ENCODE measurements at regions not wholly inside any gene's neighbourhood (a gene's known extent, or its start where the extent isn't known, plus 50 kb on each side); places are given as distances from the start of the nearest gene placed in this dataset.
A peak's percentile ranks its signal among the peaks of the same experiment; 100 is the strongest.

DNA sequence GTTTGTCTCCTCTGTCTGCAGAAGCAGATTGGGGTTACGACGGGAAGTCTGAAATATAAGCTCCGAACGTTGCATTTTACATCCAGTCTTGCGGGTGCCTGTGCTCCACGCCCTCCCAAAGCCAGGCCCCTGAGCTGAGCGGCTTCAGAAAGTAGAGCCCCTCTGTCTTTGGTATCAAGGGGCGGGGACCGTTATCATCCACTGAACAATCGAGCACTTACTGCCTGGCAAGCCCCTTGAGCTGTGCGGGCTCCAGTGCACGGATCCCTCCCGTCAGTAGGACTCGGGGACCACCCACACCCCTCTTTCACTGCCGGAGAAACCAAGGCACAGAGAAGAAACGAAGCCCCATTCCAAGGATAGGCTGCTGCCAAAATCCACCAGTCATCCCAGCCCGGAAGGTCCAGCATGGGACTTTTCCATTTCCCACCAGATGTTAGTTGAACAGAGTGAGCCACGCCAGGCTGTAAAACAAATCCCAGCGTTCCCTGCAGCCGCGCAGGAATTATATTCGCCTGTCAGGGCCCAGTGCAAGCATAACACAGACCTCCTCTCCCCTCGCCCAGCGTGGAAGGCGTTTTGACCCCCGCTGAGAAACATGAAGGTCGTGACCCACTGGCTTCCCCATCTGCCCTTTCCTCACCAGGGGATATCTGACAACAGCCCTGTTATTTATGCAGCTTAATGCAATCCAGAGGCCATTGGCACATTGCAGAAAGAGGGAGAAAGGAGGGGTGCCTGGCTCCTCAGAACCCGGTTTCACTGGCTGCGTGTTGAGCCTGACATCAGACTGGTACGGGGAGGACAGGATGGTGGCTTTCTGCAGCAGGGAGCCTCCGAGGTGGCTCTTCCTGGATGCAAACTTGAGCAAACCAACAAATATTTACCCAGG, 212.2 kb upstream of the FOXF1 start:
- Histone ChIP-seq H3K9me3 (ENCODE audit: control insufficient read depth, low read length) (no peaks in the 10 kb centered on the region), H3K27me3 (ENCODE audit: control insufficient read depth, insufficient read depth) (no peaks in the 10 kb centered on the region), H3K4me1 (ENCODE audit: control insufficient read depth, insufficient read depth, low read length) (peaks cover 3% of the 10 kb centered on the region), H3K27ac (ENCODE audit: low read length) (no peak overlapping the region), H3K4me3 (ENCODE audit: low read length) (no peak overlapping the region)
- WGBS: 15% methylated on average over 31 of the region's 31 CpGs
- ATAC-seq (no peak), DNase-seq (no peak)
- intact Hi-C loops (cut with DNase I): no loop called here

DNA sequence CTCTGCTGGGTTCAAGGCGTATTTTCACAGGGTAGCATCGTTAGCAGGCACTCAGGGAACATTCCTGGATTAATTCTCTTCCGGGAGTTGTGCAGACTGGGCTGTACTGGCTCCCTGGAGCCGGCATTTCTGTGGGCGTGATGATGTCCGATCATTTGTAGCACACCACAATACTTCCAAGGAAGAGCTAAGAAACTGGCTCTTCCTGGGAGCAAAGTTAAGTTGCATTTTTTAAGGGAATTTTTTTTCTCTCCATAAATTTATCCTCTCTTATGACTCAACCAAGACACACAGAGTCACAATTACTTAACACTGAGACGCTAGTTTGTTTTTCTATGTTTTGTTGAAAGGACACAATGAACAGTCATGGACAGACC, 211.6 kb upstream of the FOXF1 start:
- no peak for ATAC-seq
- Histone ChIP-seq H3K4me3 (ENCODE audit: low read length) (no peak overlapping the region), H3K27me3 (ENCODE audit: control insufficient read depth, insufficient read depth) (no peaks in the 10 kb centered on the region), H3K9me3 (ENCODE audit: control insufficient read depth, low read length) (no peaks in the 10 kb centered on the region), H3K27ac (ENCODE audit: low read length) (no peak overlapping the region), H3K4me1 (ENCODE audit: control insufficient read depth, insufficient read depth, low read length) (peaks cover 3% of the 10 kb centered on the region)
- intact Hi-C loops (cut with DNase I): no loop called here
- DNase-seq: no peak
- WGBS: 39% methylated on average over 7 of the region's 7 CpGs

GRCh38 chr16:86299882-86300610, 210.3 kb upstream of the FOXF1 start:
- no peak for ATAC-seq
- Histone ChIP-seq H3K27me3 (ENCODE audit: control insufficient read depth, insufficient read depth) (no peaks in the 10 kb centered on the region), H3K27ac (ENCODE audit: low read length) (no peak overlapping the region), H3K4me1 (ENCODE audit: control insufficient read depth, insufficient read depth, low read length) (peaks cover 3% of the 10 kb centered on the region), H3K4me3 (ENCODE audit: low read length) (no peak overlapping the region), H3K9me3 (ENCODE audit: control insufficient read depth, low read length) (no peaks in the 10 kb centered on the region)
- intact Hi-C loops (cut with DNase I): no loop called here
- 75% methylated on average over 18 of the region's 18 CpGs for WGBS
- DNase-seq: no peak

GRCh38 chr16:86300746-86301481, 209.4 kb upstream of the FOXF1 start:
- intact Hi-C loops (cut with DNase I): no loop called here
- H3K27ac ChIP-seq (ENCODE audit: low read length): no peak overlapping the region
- no peaks in the 10 kb centered on the region for H3K27me3 ChIP-seq (ENCODE audit: control insufficient read depth, insufficient read depth)
- H3K4me1 ChIP-seq (ENCODE audit: control insufficient read depth, insufficient read depth, low read length): peaks cover 3% of the 10 kb centered on the region
- ATAC-seq (no peak), DNase-seq (no peak)
- 13% methylated on average over 20 of the region's 20 CpGs for WGBS
- H3K9me3 ChIP-seq (ENCODE audit: control insufficient read depth, low read length): no peaks in the 10 kb centered on the region
- H3K4me3 ChIP-seq (ENCODE audit: low read length): no peak overlapping the region

DNA sequence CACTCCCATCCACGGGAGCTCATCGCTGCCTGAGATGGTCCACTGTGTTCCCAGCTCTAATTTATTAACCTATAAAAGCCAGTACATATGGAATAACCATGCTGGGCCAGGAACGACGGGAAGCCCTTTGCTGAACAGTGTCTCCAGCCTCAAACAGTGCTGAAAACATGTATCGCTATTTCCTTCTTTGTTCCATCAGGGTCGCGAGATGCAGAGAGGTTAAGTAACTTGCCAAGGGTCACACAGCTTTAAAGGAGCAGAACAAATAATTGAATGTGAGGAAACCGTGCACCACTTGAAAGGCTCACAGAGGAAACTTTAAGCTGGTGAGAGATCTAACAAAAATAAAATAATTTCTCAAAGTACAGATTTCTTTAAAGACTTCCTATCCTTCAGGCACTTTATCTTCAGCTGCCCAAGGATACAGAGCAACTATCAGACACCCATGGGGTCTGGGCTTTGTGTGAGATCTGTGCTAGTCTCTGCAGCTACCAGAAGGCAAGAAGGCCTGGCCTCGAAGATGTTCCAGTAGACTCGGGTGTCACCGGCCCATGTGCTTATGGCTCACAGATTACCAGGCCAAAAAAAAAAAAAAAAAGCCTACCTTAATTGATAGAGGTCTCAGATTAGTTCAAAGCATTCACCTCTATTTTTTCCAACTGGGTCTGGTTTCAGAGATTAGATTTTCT, 207.8 kb upstream of the FOXF1 start:
- no peaks in the 10 kb centered on the region for H3K27me3 ChIP-seq (ENCODE audit: control insufficient read depth, insufficient read depth)
- intact Hi-C loops (cut with DNase I): no loop called here
- WGBS: 88% methylated on average over 11 of the region's 11 CpGs
- no peak for ATAC-seq
- H3K4me3 ChIP-seq (ENCODE audit: low read length): no peak overlapping the region
- no peaks in the 10 kb centered on the region for H3K9me3 ChIP-seq (ENCODE audit: control insufficient read depth, low read length)
- peaks cover 3% of the 10 kb centered on the region for H3K4me1 ChIP-seq (ENCODE audit: control insufficient read depth, insufficient read depth, low read length)
- DNase-seq: no peak
- H3K27ac ChIP-seq (ENCODE audit: low read length): no peak overlapping the region

DNA sequence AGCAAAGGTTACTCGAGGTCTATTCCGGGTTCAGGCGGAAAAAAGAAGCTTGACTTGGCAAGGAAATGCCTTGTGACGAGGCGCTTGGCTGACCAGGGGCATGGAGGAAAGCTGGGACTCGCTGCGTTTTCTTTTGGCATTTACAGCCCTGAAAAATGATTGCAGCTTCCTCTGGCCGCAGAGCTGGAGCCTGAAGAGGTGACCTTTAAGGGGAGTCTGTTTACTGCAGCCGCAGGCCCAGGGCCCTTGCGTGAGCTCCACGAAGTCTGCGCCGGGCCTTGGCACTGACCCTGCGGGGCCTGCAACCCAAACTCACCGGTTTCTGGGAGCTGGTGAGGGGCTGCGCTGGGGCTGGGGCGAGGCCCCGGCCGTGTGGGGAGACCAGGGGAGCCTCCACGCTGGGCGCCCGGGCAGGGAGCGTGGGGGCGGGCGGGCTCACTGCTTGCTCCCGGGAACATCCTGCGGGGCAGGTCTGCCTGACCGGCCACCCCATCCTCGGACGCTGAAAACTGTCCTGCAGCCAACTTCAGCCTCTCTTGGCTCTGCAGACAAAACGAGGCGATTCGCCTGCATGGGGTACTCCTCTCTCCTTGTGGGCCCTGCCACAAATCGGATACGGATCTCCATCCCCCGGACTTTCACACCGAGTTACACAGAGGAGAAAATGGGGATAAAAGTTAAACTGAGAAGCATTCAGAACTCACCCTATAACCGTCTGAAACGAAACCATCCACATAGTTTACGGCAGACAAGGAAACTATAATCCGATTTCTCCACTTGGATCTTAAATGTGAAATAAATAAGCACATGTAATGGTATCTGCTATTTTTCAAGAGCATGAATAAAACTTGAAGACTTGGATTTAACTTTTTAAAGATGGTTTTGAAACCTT, 206.3 kb upstream of the FOXF1 start:
- H3K27me3 ChIP-seq (ENCODE audit: control insufficient read depth, insufficient read depth): no peaks in the 10 kb centered on the region
- peak overlapping the region; percentile 33 for H3K4me3 ChIP-seq (ENCODE audit: low read length)
- peak overlapping the region; percentile 30 for H3K27ac ChIP-seq (ENCODE audit: low read length)
- 50% methylated on average over 41 of the region's 41 CpGs for WGBS
- peaks cover 3% of the 10 kb centered on the region for H3K4me1 ChIP-seq (ENCODE audit: control insufficient read depth, insufficient read depth, low read length)
- no peaks in the 10 kb centered on the region for H3K9me3 ChIP-seq (ENCODE audit: control insufficient read depth, low read length)
- ATAC-seq (peak; percentile 52 to 62), DNase-seq (peak; percentile 31 to 67 (median 64))
- intact Hi-C loops (cut with DNase I): no loop called here

DNA sequence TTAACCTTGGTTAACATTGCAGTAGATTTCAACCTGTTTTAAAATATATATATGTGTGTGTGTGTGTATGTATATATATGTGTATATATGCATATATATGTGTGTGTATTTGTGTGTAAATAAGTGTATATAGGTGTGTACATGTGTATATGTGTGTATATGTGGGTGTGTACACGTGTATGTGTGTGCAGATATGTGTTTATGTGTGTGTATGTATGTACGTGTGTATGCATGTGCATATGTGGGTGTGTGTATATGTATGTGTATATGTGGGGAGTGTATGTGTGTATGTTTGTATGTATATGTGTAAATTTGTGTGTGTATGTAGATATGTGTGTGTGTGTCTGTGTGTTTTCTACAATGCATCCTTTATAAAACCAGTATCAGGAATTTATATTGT, 205.5 kb upstream of the FOXF1 start:
- intact Hi-C loops (cut with DNase I): no loop called here
- WGBS: 89% methylated on average over 2 of the region's 2 CpGs

DNA sequence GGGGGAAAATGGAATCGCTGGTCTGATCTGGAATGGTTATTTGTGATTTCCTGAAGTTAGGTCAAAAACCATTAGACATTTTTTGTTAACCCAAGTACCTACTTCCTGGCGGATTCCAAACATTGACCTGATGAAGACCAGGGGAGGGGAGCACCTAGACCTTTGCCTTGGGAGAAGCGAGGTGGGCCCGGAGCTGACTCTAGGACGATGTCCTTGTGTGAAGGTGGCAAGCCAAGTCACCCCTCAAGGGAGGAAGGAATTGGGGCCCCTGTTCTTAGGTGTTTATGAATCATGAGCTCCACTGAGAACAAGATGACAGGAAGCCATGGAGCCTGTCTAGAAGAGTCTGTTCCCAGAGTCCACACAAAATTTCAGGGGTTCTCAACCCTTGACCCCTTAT, 204.9 kb upstream of the FOXF1 start:
- no peaks in the 10 kb centered on the region for H3K9me3 ChIP-seq (ENCODE audit: control insufficient read depth, low read length)
- no peaks in the 10 kb centered on the region for H3K27me3 ChIP-seq (ENCODE audit: control insufficient read depth, insufficient read depth)
- intact Hi-C loops (cut with DNase I): no loop called here
- 88% methylated on average over 5 of the region's 5 CpGs for WGBS
- peaks cover 3% of the 10 kb centered on the region for H3K4me1 ChIP-seq (ENCODE audit: control insufficient read depth, insufficient read depth, low read length)
- ATAC-seq: no peak
- no peak for DNase-seq
- H3K4me3 ChIP-seq (ENCODE audit: low read length): no peak overlapping the region
- H3K27ac ChIP-seq (ENCODE audit: low read length): no peak overlapping the region

More for the DNA sequence above, 205.5 kb upstream of the FOXF1 start:
- Histone ChIP-seq H3K27me3 (ENCODE audit: control insufficient read depth, insufficient read depth) (no peaks in the 10 kb centered on the region), H3K4me3 (ENCODE audit: low read length) (no peak overlapping the region), H3K9me3 (ENCODE audit: control insufficient read depth, low read length) (no peaks in the 10 kb centered on the region), H3K4me1 (ENCODE audit: control insufficient read depth, insufficient read depth, low read length) (peaks cover 3% of the 10 kb centered on the region), H3K27ac (ENCODE audit: low read length) (no peak overlapping the region)
- DNase-seq: no peak
- no peak for ATAC-seq

DNA sequence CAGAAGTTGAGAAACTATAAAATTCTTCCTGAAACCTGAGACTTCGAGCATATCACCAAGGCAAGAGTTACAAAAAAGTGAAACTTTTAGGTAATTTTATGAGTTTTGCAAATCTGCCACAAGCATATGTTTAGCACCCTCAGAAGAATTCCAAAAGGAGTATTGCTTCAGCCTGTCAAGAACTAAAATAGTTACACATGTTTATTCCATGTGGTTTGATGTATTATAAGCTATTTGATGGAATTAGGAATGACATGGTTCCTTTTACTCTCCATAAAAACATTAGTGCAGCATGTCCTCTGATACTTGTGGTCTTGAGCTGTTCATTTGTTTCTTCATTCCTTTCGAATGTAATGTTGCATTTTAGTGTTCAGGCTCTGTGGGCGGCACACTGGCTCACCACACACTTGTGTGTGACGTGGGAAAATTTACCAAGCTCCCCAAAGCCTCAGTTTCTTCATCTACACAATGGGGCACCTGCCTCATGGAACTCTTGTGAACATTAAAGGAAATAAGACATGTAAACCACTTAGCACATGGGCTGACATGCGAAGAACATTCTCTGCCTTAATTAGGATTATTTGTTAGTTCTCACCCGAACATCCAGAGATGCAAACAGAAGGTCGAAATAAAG, 204.2 kb upstream of the FOXF1 start:
- H3K27me3 ChIP-seq (ENCODE audit: control insufficient read depth, insufficient read depth): no peaks in the 10 kb centered on the region
- intact Hi-C loops (cut with DNase I): no loop called here
- H3K9me3 ChIP-seq (ENCODE audit: control insufficient read depth, low read length): no peaks in the 10 kb centered on the region
- no peak overlapping the region for H3K4me3 ChIP-seq (ENCODE audit: low read length)
- H3K27ac ChIP-seq (ENCODE audit: low read length): no peak overlapping the region
- DNase-seq (no peak), ATAC-seq (no peak)
- H3K4me1 ChIP-seq (ENCODE audit: control insufficient read depth, insufficient read depth, low read length): peaks cover under 1% of the 10 kb centered on the region
- WGBS: 74% methylated on average over 7 of the region's 7 CpGs

All from right cardiac atrium (tissue), 5 donors.